HG03280 (cell line): ENCODE measurements at regions not wholly inside any gene's neighbourhood (a gene's known extent, or its start where the extent isn't known, plus 50 kb on each side); places are given as distances from the start of the nearest gene placed in this dataset.
"Not testable (repeated sequence)": the region's sequence is repeated elsewhere in the genome, so short reads cannot be mapped to it uniquely, and the experiment has no call there.

Experiments
- ATAC-seq: cut with Tn5 transposase; IDR thresholded peaks from one replicate; pipeline ENCODE4 v1.9.1; 2021; ENCODE audit warnings: mild to moderate bottlenecking, moderate library complexity; ENCODE audit not compliant: unreplicated experiment

DNA sequence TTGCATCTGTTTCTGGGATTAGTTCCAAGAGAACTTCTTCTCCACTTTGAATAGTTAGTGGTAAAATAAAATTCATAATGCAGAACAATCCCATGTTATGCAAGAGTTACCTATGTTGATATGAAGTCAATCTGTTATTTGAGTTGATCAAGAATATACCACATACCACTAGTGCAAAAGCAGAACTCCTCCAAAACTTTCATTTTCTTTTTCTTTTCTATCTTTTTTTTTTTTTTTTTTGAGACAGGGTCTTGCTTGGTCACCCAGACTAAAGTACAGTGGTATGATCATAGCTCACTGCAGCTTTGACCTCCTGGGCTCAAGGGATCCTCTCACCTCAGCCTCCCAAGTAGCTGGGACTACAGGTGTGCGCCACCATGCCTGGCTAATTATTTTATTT is 78.8 kb upstream of the UMPS start:
- not testable (repeated sequence) for ATAC-seq

- ATAC-seq = peak; percentile 65
Observed at GRCh38 chr3:124652009-124652408, 78.2 kb upstream of the UMPS start.

GRCh38 chr3:124653071-124653796 is 77.0 kb upstream of the UMPS start:
- ATAC-seq = no peak

DNA sequence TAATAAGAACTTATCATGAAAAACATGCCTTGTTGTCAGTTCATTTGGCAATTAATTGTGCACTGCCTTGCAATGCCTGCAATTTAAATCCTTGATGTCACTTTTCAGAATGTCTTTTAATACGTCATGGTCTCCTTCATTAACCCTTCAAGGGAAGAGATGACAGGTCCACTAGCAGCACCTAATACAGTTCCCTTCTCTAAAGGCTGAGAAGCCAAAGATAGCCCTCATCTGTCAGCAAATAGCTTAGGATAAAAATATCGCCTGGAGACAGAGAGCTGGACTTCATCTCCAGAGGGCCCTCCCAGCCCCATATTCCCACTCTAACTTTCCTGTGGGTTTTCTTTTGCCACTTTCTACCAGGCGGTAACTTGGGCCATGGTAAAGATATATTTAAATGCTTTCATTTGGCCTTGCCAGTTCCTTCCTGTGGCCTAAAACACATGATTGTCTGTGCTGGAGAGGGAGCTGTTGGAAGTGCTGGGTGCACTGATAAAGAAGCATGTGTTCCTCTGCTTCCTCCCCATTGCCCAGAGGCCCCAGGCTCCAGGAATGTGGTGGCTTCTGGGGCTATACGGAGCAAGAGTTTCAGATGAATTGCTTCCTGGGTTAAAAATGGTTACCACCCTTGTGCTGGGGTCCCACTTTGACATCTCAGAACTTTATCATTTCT is 76.3 kb upstream of the UMPS start:
- ATAC-seq = no peak

- ATAC-seq = no peak
Observed at GRCh38 chr3:124654470-124654845, 75.8 kb upstream of the UMPS start.

GRCh38 chr3:124656531-124656930 is 73.7 kb upstream of the UMPS start:
- no peak for ATAC-seq

DNA sequence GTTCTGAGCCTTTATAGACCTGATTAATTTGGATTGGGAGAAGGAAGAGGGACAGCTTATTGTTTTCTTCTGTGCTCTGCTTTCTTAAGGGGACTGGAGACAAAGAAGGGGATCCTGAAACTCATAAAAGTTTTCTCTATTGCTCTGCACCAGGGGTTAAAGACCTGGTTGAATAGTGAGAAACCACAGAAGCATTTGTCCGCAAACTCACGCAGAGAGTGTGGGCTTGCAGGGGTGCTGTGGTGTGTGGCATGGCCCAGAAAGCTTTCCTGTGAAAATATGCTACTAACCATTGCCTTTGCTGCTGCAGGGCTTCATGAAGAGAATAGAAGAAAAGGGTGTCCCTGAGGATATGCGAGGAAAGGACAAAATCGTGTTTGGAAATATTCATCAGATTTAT is 73.1 kb upstream of the UMPS start:
- no peak for ATAC-seq

GRCh38 chr3:124658270-124658669 is 72.0 kb upstream of the UMPS start:
- ATAC-seq = no peak

- no peak for ATAC-seq
Observed at GRCh38 chr3:124659175-124659574, 71.1 kb upstream of the UMPS start.

DNA sequence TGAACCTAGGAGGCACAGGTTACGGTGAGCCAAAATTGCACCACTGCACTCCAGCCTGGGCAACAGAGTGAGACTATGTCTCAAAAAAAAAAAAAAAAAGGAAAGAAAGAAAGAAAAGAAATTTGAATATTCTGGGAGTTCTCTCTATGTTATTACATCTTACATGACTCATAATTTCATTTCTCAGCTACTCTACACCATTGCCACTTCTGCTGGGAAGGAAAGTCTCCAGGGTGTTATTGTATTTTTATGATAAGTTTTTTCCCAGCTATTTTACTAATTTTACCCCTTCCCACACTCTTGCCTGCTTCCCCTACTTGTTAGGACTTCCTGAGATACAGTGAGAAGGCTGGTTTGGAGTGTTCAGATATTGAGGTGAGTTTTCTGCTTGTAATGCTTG is 69.7 kb upstream of the UMPS start:
- ATAC-seq = no peak

DNA sequence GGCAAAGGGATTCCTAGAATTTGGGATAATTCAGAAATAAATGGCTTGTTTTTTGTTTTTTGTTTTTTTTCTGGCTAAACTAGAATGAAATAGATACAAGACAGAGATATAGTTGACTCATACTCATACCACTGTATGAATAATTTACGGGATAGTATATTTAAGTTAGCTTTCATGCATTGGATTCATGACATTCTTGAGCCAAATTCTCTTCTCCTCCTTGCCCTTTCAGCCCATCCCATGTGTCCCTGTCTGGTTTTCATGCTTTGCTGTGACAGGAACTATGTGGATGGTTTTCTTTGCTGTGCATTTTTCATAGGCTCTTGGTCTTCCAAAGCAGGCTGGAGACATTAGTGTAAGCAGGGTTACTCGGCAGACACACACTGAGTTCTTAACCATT is 66.6 kb upstream of the UMPS start:
- ATAC-seq = no peak

GRCh38 chr3:124664804-124665203 is 65.4 kb upstream of the UMPS start:
- no peak for ATAC-seq

DNA sequence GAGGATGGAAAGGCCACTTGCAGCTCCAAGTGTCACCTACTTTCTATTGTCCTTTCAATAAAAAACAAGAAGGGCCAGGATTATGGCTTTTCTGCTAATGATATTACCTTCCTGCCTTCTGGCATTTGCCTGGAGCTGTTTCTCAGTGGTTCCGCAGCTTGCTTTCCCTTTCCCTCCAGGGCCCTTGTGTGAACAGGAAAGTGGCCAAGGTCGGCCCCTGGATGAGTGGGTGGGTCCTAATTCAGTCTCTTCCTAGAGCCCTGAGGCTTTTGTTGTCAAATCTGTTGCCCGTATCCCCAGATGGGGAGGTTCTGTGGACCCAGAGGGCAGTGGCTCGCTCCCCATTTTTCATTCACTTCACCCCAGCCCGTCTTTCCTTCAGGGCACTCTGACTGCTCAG is 64.2 kb upstream of the UMPS start:
- ATAC-seq = no peak

DNA sequence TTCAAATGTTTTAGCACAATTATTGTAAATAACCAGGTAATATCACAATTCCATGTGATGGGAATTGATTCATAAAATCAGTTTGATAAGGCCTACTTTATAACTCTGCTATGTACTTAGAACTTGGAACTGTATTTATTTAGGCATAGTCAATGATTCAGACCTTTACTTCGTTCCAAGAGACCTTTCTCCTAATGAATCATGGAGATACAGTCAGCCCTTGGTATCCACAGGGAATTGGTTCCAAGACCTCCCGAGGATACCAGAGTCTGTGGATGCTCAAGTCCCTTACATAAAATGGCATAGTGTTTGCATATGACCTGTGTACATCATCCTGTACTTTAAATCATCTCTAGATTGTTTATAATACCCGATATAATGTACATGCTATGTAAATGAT is 60.8 kb upstream of the UMPS start:
- no peak for ATAC-seq

DNA sequence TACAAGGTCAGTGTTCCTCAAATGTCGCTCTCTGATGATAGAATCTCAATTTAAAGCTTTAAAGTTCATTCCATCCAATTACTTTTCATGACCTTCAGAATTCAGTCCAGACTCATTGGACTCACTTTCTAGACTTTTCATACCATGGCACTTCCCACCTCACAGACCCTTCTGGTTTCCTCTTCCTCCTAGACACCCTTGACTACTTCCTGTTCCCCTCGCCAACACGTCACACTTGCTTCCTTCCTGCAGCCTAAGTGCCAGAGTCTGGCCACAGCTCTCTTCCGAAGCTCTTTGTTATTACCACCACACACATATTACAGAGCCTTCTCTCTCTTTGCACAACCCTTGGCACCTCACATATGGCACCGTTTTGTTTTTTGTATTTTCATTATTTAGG is 59.1 kb upstream of the UMPS start:
- ATAC-seq = no peak

DNA sequence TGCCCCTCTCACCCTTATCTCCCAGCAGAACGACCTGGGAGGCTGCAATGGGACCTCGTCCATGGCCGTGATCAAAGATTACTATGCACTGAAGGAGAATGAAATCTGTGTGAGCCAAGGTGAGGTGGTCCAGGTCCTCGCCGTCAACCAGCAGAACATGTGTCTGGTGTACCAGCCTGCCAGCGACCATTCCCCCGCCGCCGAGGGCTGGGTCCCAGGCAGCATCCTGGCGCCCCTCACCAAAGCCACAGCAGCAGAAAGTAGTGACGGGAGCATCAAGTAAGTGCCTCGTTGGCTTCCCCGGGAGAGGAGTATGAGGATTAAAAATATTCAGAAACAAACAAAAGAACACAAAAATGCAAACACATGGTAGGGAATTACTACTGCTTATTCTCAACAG is 55.9 kb upstream of the UMPS start:
- no peak for ATAC-seq

DNA sequence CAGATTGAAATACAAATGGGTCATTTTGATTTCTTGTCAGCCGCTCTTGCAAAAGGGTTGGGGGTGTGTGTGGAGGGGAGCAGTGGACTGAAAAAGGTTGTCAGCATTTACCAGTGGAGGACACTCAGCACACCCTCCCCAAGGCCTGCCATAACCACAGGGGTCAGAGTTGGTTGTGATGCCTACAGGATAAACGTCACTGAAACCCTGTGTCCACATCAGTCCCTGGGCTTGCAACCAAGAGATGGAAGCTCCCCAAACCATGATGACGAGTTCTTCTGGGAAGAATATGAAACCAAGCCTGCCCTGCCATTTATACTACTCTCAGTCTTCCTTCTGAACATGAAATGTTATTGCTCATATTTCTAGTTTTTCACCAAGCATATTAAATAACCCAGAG is 54.0 kb upstream of the UMPS start:
- no peak for ATAC-seq

GRCh38 chr3:124679048-124679638 is 51.1 kb upstream of the UMPS start:
- ATAC-seq = no peak
